NCI-H226 (cell line): ENCODE measurements at regions not wholly inside any gene's neighbourhood (a gene's known extent, or its start where the extent isn't known, plus 50 kb on each side); places are given as distances from the start of the nearest gene placed in this dataset.

Experiments used
- DNase-seq: peaks from one replicate; pipeline ENCODE4 v3.0.0-alpha.2; 2015

DNA sequence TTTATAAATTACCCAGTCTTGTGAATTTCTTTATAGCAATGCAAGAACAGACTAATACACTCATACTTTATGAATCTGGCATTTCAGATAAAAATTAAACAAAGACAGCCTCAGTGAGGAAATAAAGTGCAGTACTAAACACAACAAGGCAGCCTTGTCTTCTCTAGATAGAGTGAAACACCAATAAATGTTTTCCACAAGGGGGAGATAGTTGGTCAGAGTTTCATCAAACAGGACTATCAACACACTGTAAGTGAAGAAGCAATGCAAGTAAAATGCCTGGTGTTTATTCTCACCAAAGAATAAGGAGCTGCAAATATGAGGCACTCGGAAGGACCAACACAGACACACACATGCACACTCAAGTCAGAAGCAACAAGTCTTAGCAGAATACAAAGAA, 62.8 kb downstream of the FAM9B start:
- DNase-seq, result peak; percentile 7

DNA sequence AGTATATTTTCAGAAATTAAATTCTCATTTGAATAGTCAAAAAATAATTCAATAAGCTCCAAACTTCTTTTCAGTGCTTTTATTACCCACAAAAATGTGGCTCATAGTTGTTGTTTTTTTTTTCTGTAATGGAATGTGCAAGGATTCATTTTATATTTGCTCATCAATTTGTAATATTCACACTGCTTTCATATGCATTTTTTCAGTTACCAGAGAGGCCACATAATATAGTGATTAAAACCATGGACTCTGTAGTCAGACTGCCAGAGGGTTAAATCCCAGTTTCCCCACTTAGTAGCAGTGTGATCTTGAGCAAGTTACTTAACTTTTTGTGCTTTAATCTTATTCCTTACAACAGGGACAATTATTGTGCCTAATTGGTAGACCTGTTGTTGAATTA, 64.5 kb downstream of the FAM9B start:
- no peak for DNase-seq

DNA sequence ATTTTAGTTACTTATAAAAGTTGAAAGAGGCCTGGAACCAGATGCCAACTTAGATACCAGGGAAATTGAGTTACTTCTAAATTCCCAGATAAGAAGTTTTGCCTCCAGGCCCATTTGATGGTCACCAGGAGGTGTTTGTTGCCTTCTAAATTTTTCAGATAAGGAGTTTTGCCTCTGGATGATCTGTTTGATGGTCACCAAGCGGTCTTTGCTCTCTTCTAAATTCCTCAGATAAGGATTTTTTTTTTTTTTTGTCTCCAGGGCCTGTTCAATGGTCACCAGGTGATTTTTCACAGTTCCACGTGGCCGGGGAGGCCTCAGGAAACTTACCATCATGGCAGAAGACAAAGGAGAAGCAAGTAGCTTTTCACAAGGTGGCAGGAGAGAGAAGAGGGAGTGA, 66.5 kb downstream of the FAM9B start:
- DNase-seq, result no peak

DNA sequence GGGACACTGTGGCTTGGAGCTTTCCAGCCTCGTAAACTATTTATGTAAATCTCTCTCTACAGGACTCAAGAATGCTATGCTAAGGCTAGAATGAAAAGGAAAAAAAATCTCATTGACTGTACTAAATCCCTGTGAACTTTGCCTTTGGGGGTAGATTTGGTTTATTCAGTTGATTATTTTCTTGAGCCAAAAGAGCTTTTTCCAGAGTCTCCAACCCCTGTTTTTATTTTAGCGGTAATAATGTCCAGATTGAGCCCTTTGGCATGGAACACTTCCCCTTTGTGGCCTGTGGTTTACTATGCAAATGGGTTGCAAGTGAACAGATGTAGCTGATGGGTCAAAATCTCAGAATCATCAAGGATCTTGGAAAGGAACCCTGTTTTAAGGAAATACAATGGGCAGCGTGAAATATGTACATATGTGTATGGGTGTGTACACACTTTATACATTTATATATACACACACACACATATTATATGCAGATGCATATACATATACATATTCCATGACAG, 72.9 kb downstream of the FAM9B start:
- no peak for DNase-seq

DNA sequence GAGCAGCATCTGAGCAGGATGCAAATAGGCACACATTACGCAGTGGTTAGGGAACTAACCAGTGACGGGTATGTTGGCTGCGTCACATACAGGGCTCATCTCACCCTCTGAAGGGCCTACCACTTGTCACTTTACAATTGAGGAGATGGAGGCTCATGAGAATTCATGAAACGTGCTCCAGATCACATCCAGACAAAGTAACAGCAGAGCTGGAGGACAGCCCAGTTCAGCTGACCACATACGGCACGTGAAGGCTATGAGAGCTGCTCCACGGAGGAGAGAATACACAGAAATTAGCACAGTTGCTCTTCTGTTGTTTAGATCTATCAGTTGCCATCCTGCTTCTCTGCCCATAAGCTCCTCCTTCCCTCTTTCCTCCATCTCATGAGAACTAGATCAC, 78.4 kb downstream of the FAM9B start:
- DNase-seq, result no peak

DNA sequence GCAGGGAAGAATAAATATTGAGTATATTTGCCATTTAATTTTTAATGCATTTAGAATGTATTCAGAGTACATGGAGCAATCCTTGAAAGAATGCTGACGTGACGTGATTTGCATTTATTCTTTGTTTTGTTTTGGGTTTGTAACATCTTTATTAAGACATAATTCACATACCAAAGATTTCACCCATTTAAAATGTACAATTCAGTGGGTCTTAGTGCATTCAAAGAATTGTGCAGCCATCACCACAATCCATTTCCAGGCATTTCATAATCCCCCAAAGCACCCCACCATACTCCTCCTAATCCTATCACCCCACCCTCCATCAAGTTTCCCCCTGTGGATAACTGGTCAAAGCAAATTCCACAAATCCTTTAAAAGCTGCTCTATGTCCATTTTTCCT, 87.4 kb downstream of the FAM9B start:
- DNase-seq, result no peak

DNA sequence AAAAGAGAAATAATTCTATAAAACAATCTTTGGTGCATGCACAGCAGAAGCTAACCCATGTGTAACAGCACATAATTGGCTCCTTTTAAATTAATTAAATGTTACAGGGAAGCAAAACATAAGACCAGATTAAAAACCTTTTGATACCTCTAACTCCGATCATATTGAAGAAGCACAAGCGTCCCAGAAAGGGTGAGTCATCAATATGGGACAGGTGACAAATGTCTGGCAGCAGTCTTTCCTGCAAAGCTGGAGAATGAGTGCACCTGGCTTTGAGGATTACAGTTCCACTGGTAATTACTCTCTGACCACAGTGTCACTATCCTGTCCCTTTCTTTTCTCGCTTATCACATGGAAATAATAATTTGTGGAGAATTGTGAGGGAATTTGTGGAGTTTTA, 94.6 kb downstream of the FAM9B start:
- DNase-seq, result no peak

DNA sequence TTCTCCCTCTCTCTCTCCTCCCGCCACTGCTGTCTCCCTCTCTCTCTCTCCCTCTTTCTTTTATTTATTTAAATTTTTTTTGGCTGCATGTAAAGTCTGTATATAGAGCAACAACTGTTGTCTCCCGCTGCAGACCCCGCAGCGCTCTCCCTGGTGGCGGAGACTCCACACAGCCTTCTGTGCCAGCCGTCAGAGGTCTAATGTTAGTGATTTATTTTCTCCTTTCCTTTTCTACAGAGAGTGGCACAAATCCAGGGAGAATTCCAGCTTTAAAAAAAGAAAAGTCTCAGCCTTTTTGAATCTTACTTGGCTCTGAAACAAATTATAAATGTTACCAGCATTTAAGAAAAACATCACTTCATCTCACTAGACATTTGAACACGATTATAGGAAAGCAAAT, 106.2 kb downstream of the FAM9B start:
- no peak for DNase-seq

DNA sequence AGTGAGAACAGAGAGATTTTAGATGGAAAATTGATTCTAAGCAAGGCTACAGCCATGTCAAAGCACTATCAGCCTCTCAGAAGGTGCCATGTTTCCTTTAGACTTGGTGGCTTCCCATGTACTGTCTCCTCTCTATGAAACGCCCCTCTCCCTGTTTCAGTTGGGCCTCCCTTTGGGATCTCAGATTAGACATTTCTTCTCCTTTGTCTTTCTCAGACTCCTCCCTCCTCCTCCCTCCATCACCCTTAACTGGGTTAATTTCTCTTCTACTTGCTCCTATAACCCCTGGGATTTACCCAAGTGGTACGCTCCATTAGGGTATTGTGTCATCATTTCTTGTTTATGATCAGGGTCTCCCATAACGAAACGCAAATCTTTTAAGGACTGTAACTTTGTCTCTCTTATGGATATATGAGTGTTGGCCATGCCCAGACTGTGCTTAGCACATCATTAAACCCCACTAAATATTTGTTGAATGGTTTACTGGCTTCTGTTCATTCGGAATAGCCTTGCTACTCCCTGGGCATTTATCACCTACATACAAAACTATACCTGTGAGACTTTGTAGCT, 106.8 kb downstream of the FAM9B start:
- DNase-seq, result no peak

DNA sequence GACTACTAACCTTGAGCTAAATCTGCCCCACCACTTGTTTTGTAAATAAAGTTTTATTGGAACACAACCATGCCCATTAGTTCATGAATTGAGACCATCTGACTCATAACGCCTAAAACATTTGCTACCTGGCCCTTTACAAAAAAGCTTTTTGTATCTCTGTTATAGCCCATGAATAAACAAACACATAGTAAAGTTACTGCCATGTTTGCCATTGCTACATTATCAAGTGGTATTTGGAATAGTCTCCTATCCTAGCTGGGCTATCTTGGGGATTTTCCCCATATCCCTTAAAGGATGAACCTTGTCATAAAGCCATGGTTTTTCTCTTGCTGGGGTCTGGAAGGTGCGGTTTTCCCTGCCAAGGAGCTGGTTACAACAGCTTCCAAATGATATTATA, 112.3 kb downstream of the FAM9B start:
- no peak for DNase-seq

DNA sequence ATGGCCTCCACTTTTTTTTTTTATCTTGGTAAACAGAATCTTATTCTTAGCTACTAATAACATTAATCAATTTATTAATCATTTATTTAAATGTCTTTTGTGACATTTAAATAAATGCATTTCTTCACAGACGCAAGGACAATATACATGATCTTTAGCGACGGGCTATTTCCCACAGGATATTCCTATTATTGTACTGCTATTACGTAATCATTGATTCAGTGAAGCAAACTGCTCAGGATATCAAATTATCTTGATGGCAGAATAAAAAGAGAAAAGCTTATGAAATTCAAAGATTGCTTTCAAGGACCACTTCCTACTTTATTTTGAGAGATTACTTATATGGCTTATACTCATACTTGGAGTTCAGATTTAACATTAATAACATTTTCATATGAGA, 114.1 kb downstream of the FAM9B start:
- DNase-seq, result no peak

DNA sequence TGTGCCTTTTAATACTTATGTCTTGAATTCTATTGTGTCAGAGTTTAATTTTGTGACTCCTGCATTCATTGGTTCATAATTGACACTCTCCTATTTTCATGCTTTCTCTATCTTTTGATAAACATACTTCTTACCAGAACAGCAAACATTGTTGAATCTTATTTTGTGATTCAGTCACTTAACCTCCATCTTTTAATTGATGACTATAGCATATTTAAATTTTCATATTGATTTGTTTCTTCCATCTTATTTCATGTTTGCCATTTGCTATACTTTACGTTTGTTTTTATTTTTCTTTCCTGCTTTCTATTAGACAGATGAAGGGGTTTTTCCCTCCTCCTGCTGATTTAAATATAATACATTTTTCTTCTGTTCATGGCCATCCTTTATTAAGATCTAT, 115.5 kb upstream of the FAM9A start:
- no peak for DNase-seq

DNA sequence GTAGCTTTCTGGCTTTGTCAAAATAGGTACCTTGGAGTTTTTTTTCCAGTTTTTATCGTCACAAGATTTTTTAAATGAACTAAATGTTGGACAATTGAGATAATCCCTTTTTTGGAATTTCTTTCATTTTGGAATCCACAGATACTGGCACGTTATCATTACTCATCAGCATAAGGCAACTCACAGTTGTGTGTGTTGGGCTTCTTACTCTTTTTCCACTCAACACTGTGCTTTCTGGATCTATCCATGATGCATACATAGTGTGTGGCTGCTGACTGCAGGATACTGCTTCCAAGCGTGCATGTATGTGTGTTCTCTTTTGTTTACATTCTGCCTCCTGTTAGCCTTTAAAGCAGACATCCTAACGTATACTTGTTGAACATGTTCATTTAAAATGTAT, 113.5 kb upstream of the FAM9A start:
- DNase-seq, result no peak

DNA sequence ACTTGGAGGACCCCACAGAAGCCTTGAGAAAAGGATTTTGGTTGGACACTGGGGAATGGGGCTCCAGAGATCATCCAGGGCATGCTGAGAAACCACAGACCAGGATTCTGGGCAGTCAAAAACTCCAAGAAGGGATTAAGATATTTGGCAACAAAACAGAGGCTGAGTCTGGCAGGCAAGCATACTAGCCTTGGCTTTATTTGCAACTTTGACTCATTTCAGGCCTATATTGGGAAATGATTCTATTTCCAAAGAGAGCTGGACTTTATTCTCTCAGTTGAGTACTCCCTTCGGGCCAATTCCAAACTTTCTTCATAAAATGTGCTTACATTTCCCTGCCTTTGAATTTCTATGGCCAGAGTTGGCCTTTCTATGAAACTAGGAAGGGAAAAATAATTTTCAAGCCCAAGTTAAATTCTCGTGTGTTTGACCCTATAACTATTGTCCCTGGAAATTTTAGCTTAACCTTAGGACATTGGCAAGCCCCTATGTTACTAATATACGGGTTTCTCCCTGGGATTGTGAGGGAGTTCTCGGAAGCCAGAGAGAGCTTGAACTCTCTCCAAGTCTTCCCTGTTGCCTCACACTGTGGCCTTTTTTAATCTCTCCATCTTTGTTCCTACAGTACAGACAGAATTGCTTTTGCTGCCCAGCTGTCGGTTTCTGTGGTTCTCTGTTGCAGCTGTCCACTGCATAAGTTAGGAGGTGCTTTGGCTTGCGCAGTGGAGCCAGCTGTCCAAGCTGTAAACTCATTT, 112.6 kb upstream of the FAM9A start:
- DNase-seq, result no peak

DNA sequence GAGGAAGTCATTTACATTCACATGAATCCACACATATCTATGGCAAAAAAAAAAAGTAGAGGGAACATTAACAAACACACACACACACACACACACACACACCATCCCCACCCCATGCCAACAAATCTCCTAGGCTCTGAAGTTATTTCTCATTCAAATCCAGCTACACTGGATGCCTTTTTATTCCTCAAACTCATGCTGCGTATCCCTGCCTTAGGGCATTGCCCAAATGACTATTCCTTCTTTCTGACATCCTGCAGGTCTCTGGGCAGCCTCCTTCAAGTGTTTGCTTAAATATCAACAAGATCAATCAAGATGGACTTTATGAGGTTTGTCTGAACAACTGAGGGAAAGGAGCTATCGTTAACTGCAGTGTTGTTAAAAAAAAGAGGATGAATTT, 106.5 kb upstream of the FAM9A start:
- no peak for DNase-seq

DNA sequence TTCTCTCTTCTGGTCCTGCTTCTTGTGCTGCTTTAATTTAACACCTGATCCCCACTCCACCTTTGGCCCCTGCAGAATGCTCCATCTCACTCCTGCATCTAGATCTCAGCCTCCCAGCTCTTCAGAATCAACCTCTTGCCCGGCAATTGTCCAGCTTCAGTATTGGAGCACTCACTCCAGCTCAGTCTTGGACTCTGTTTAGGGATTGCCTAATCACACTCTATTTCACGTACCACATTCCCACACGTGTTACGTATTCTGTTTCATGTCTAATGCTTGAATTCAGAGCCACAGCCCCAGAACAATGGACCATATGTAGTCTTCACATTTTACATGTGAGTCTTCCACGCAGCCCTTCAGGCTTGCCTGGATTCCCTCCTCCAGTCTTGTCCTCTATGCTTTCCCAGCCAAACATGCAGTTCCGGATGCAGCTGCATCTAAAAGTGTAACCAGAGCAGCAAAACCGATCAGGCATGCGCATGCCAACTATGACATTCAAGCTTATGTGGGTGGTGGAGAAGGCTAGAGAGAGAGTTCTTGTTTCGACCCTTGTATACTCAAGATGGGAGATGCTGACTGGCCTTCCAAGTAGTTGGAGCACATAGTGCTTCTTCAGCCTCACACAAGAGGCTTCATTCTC, 105.2 kb upstream of the FAM9A start:
- DNase-seq, result no peak

DNA sequence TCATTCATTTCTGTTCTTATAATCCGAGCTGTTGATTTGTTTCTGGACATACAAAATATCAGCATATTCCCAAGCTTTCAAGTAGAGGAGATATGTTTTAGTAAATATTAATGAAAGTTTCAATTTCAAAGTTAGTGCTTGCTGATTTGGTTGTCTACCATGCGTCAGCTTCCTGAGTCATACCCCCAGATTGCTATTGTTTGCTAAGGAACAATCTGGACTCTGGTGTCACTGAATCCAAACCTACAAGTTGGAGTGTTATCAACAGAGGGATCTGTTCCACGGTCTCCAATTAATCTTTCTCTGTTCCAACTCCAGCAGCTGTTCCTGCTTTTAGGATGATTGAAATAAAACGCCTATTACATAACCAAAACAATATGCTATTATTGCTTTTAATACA, 96.1 kb upstream of the FAM9A start:
- no peak for DNase-seq

DNA sequence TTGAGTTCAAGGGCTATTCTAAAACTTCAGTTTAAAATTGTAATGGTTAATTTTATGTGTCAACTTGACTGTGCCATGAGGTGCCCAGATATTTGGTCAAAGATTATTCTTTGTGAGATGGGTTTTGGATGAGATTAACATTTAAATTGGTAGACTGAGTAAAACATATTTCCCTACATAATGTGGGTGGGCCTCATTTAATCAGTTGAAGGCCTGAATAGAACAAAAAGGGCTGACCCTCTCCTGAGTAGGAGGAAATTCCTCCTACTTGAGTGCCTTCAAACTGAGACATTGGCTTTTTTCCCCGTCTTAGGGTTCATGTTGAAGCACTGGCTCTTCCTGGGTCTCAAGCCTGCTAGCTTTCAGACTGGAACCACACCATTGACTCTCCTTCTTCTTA, 89.6 kb upstream of the FAM9A start:
- no peak for DNase-seq

DNA sequence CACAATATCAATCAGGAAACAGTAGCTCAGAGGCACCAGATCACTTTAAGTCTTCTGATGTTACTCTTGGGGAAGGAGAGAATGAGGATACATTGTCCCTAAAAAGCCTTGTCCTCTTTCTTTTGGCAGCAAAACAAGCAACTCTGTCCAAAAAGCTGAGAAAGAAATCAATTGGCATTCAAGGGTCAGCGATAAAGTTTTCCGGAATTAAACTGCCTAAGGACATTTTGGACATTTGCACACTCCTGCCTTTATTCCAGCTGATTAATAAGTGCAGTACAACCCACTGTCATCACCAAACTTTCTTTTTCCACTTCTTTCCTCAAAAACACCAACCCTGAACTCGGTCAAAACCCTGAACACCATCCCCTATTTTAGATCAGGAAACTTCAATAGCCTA, 85.8 kb upstream of the FAM9A start:
- DNase-seq, result no peak

DNA sequence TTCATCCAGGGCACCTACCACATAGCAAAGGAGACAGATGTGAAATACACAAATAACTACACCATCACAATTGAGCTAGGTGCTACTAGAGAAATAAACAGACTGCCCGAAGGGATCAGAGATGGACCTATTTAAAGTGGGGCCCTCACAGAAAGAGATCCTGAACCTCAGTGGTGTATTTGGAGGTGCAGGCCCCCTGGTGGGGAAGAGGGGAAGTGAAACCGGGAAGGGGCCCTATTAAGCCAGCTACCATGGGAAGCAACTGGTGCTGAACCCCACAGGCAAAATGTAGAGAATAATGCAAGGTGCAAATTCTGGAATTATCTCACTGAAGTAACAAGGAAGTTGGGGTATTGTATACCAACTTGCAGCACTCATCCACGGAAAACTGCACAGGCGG, 78.6 kb upstream of the FAM9A start:
- peak; percentile 11 for DNase-seq

DNA sequence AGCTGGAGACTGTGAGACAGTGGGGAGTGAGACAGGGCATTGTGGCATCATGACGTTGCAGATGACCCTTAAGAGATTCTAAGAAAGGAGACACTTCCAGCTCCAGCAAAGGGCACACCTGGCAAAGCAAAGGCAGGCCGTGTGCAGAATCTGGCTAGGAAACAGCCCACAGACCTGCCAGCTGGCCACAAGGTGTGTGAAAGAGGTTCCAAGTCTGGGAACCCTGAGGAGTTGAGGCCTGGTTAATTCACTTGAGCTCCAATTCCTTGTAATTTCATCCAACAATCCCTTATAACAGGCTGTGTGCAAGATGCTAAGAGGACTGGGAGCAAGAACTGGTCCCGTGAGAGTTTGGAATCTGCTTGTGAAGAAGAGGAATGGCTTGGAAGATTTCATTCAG, 72.8 kb upstream of the FAM9A start:
- no peak for DNase-seq

DNA sequence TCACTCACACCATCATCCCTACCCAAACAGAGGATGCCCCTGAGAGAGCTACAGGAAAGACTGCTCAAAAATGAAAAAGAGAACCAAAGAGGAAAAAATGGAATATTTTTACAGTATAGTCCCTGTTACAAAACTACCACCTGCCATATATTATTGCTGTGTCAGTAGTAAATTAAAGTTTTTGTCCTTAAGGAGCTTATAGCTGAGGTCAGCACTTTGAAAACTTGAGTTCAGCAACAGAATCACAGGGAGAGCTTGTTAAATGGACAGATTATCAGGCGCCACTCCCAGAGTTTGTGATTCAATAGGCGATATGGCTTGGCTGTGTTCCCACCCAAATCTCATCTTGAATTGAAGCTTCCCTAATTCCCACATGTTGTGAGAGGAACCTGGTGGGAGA, 71.9 kb upstream of the FAM9A start:
- no peak for DNase-seq

DNA sequence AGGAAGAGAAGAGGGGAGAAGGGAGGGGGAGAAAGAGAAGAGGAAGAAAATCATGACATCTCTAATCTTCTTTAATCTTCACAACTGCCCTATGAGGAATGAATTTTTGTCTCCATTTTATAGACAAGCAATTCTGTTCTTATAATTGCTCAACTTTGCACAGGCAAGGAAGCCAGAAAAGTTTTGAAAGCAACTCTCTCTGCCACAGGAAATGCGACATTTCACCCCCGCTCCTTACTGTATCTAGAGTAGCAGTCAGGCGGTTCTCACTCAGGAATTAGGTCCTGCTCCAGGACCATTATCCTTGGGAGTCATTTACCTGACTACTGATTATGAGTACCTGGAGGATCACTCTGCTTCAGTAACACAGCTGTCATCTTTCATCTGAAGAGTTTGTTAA, 69.2 kb upstream of the FAM9A start:
- no peak for DNase-seq

DNA sequence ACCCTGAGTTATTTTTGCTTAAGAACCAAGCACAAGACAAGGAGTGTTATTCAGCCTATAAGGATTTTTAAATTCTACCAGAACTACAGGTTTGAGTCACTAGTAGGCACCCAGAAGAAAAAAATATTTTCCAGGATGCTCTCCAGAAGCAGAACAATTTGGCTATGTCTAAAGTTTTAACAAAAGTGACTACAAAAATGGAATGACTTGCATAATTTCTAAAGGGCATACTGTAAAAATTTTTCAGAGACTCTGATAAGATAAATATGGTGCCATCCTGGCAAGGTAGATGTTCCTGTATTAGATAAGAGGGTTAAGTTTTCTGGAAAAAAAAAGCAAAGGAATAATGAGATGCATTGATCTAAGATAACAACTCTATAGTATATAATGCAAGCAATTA, 68.6 kb upstream of the FAM9A start:
- DNase-seq, result no peak

DNA sequence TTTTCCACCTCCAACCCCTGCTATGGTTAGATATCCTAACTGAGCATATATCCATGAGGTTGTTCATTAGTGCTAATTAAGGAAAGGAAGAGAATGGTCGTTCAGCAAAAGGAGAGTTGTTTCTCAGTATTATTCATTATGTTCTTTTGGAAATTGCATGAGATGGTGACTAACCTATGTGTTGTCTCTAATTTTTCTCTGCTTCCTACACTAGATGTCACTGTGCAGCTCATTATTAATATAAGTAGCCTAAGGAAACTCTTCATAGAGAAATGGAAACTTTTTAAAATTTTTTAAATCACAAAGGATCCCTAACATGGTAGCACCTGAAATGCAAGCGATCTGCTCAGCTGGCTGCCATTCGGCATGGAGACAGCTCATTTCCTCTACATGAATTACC, 67.7 kb upstream of the FAM9A start:
- no peak for DNase-seq
